Activated naive CD4-positive, alpha-beta T cell treated with anti-CD3 and anti-CD28 coated beads, Interleukin-2, amount 10 ng/mL, durations not matched to agents 7 days and 5 days (primary cell): ENCODE measurements at regions not wholly inside any gene's neighbourhood (a gene's known extent, or its start where the extent isn't known, plus 50 kb on each side); places are given as distances from the start of the nearest gene placed in this dataset.

Experiments used
- CTCF ChIA-PET: fragments of 350-600 bp; sonication (Branson Sonifier 250); formaldehyde crosslinking; loops from one replicate; lab custom pipeline; 2021; ENCODE audit warnings: antibody characterized with exemption; lab: Charles Lee
- DNase-seq: peaks from one replicate; pipeline ENCODE4 v3.0.0-alpha.2; 2020
- H3K27ac Mint-ChIP-seq: one replicate; pipeline ENCODE4 v1.8.0; 2021; ENCODE audit warnings: mild to moderate bottlenecking, moderate library complexity, mixed read lengths
- H3K27me3 Mint-ChIP-seq: one replicate; pipeline ENCODE4 v1.8.0; 2021; ENCODE audit warnings: mild to moderate bottlenecking, mixed read lengths
- H3K36me3 Mint-ChIP-seq: one replicate; pipeline ENCODE4 v1.8.0; 2021; ENCODE audit warnings: mixed read lengths
- H3K4me1 Mint-ChIP-seq: one replicate; pipeline ENCODE4 v1.8.0; 2021; ENCODE audit warnings: mixed read lengths
- H3K4me3 Mint-ChIP-seq: one replicate; pipeline ENCODE4 v1.8.0; 2021; ENCODE audit warnings: mild to moderate bottlenecking, moderate library complexity, mixed read lengths
- H3K9me3 Mint-ChIP-seq: one replicate; pipeline ENCODE4 v1.8.0; 2021; ENCODE audit warnings: mixed read lengths

GRCh38 chr1:172960019-172960418 lies 90.7 kb downstream of the TNFSF18 start:
- CTCF ChIA-PET = no interaction called here
- no peak overlapping the region for H3K4me3 Mint-ChIP-seq
- no peaks in the 10 kb centered on the region for H3K36me3 Mint-ChIP-seq
- H3K9me3 Mint-ChIP-seq = no peaks in the 10 kb centered on the region
- H3K27me3 Mint-ChIP-seq = peaks cover 13% of the 10 kb centered on the region
- DNase-seq = no peak
- H3K27ac Mint-ChIP-seq = no peak overlapping the region
- H3K4me1 Mint-ChIP-seq = no peaks in the 10 kb centered on the region

- no peak for DNase-seq
- Mint-ChIP-seq H3K27ac (no peak overlapping the region), H3K4me1 (no peaks in the 10 kb centered on the region), H3K27me3 (peaks cover 13% of the 10 kb centered on the region), H3K9me3 (no peaks in the 10 kb centered on the region), H3K36me3 (no peaks in the 10 kb centered on the region), H3K4me3 (no peak overlapping the region)
- CTCF ChIA-PET = no interaction called here
These were observed 90.1 kb downstream of the TNFSF18 start for GRCh38 chr1:172960454-172961208.

- Mint-ChIP-seq H3K4me3 (no peak overlapping the region), H3K9me3 (no peaks in the 10 kb centered on the region), H3K36me3 (no peaks in the 10 kb centered on the region), H3K4me1 (peaks cover 5% of the 10 kb centered on the region), H3K27ac (no peak overlapping the region), H3K27me3 (peaks cover 5% of the 10 kb centered on the region)
- CTCF ChIA-PET = no interaction called here
- no peak for DNase-seq
These were observed 85.9 kb downstream of the TNFSF18 start for GRCh38 chr1:172964864-172965263.

- CTCF ChIA-PET = interaction anchor here (1.3 kb wide), 1 partner anchor 222 kb away, joined by 5 read pairs; no protein-coding TSS in a partner anchor
- Mint-ChIP-seq H3K4me1 (peaks cover 5% of the 10 kb centered on the region), H3K9me3 (no peaks in the 10 kb centered on the region), H3K27ac (no peak overlapping the region), H3K36me3 (no peaks in the 10 kb centered on the region), H3K27me3 (peaks cover 2% of the 10 kb centered on the region), H3K4me3 (no peak overlapping the region)
- no peak for DNase-seq
These were observed 83.7 kb downstream of the TNFSF18 start for GRCh38 chr1:172966844-172967540.

- H3K9me3 Mint-ChIP-seq = no peaks in the 10 kb centered on the region
- H3K4me3 Mint-ChIP-seq = no peak overlapping the region
- H3K36me3 Mint-ChIP-seq = no peaks in the 10 kb centered on the region
- H3K27ac Mint-ChIP-seq = no peak overlapping the region
- CTCF ChIA-PET = no interaction called here
- H3K27me3 Mint-ChIP-seq = peaks cover 5% of the 10 kb centered on the region
- no peak for DNase-seq
- peaks cover 5% of the 10 kb centered on the region for H3K4me1 Mint-ChIP-seq
These were observed 82.8 kb downstream of the TNFSF18 start for GRCh38 chr1:172967936-172968335.

- H3K4me3 Mint-ChIP-seq = no peak overlapping the region
- no peaks in the 10 kb centered on the region for H3K9me3 Mint-ChIP-seq
- no peaks in the 10 kb centered on the region for H3K36me3 Mint-ChIP-seq
- no peak for DNase-seq
- H3K27me3 Mint-ChIP-seq = peaks cover 5% of the 10 kb centered on the region
- CTCF ChIA-PET = interaction anchor here (1.5 kb wide), 1 partner anchor 224 kb away, joined by 3 read pairs; no protein-coding TSS in a partner anchor
- H3K27ac Mint-ChIP-seq = no peak overlapping the region
- H3K4me1 Mint-ChIP-seq = peaks cover 5% of the 10 kb centered on the region
These were observed 81.1 kb downstream of the TNFSF18 start for GRCh38 chr1:172969611-172970010.

- CTCF ChIA-PET = interaction anchor here (1.5 kb wide), 1 partner anchor 225 kb away, joined by 3 read pairs; no protein-coding TSS in a partner anchor
- no peak for DNase-seq
- no peak overlapping the region for H3K4me3 Mint-ChIP-seq
- H3K9me3 Mint-ChIP-seq = no peaks in the 10 kb centered on the region
- peaks cover 5% of the 10 kb centered on the region for H3K27me3 Mint-ChIP-seq
- H3K4me1 Mint-ChIP-seq = peaks cover 5% of the 10 kb centered on the region
- H3K36me3 Mint-ChIP-seq = no peaks in the 10 kb centered on the region
- H3K27ac Mint-ChIP-seq = no peak overlapping the region
These were observed 80.6 kb downstream of the TNFSF18 start for GRCh38 chr1:172970186-172970585.

GRCh38 chr1:172971241-172971640 lies 79.5 kb downstream of the TNFSF18 start:
- H3K27ac Mint-ChIP-seq = no peak overlapping the region
- no peak for DNase-seq
- no peaks in the 10 kb centered on the region for H3K36me3 Mint-ChIP-seq
- no peaks in the 10 kb centered on the region for H3K9me3 Mint-ChIP-seq
- no peak overlapping the region for H3K4me3 Mint-ChIP-seq
- CTCF ChIA-PET = interaction anchor here (1.5 kb wide), 1 partner anchor 226 kb away, joined by 3 read pairs; no protein-coding TSS in a partner anchor
- H3K27me3 Mint-ChIP-seq = peaks cover 5% of the 10 kb centered on the region
- peaks cover 5% of the 10 kb centered on the region for H3K4me1 Mint-ChIP-seq

GRCh38 chr1:172972258-172972657 lies 78.5 kb downstream of the TNFSF18 start:
- no peaks in the 10 kb centered on the region for H3K36me3 Mint-ChIP-seq
- H3K4me1 Mint-ChIP-seq = peaks cover 3% of the 10 kb centered on the region
- no peaks in the 10 kb centered on the region for H3K9me3 Mint-ChIP-seq
- CTCF ChIA-PET = no interaction called here
- no peak for DNase-seq
- H3K4me3 Mint-ChIP-seq = no peak overlapping the region
- no peak overlapping the region for H3K27ac Mint-ChIP-seq
- peaks cover 5% of the 10 kb centered on the region for H3K27me3 Mint-ChIP-seq

- CTCF ChIA-PET = no interaction called here
- Mint-ChIP-seq H3K4me3 (no peak overlapping the region), H3K4me1 (no peaks in the 10 kb centered on the region), H3K36me3 (no peaks in the 10 kb centered on the region), H3K9me3 (no peaks in the 10 kb centered on the region), H3K27ac (no peak overlapping the region), H3K27me3 (peaks cover 5% of the 10 kb centered on the region)
- DNase-seq = no peak
These were observed 77.3 kb downstream of the TNFSF18 start for GRCh38 chr1:172973424-172973823.

GRCh38 chr1:172976222-172977041 lies 74.3 kb downstream of the TNFSF18 start:
- Mint-ChIP-seq H3K9me3 (no peaks in the 10 kb centered on the region), H3K4me3 (no peak overlapping the region), H3K4me1 (no peaks in the 10 kb centered on the region), H3K27ac (no peak overlapping the region), H3K36me3 (no peaks in the 10 kb centered on the region), H3K27me3 (peaks cover 5% of the 10 kb centered on the region)
- no peak for DNase-seq
- CTCF ChIA-PET = no interaction called here

GRCh38 chr1:172977296-172978017 lies 73.3 kb downstream of the TNFSF18 start:
- no peaks in the 10 kb centered on the region for H3K27me3 Mint-ChIP-seq
- CTCF ChIA-PET = no interaction called here
- no peaks in the 10 kb centered on the region for H3K9me3 Mint-ChIP-seq
- H3K4me3 Mint-ChIP-seq = no peak overlapping the region
- H3K36me3 Mint-ChIP-seq = no peaks in the 10 kb centered on the region
- no peak overlapping the region for H3K27ac Mint-ChIP-seq
- no peaks in the 10 kb centered on the region for H3K4me1 Mint-ChIP-seq
- no peak for DNase-seq

GRCh38 chr1:172978595-172978994 lies 72.1 kb downstream of the TNFSF18 start:
- CTCF ChIA-PET = no interaction called here
- no peaks in the 10 kb centered on the region for H3K9me3 Mint-ChIP-seq
- H3K27ac Mint-ChIP-seq = no peak overlapping the region
- no peaks in the 10 kb centered on the region for H3K27me3 Mint-ChIP-seq
- no peaks in the 10 kb centered on the region for H3K36me3 Mint-ChIP-seq
- no peak overlapping the region for H3K4me3 Mint-ChIP-seq
- DNase-seq = no peak
- H3K4me1 Mint-ChIP-seq = no peaks in the 10 kb centered on the region

- CTCF ChIA-PET = no interaction called here
These were observed 70.9 kb downstream of the TNFSF18 start for GRCh38 chr1:172979828-172980227.

More at GRCh38 chr1:172979828-172980227, 70.9 kb downstream of the TNFSF18 start:
- no peaks in the 10 kb centered on the region for H3K9me3 Mint-ChIP-seq
- no peak for DNase-seq
- no peak overlapping the region for H3K4me3 Mint-ChIP-seq
- no peaks in the 10 kb centered on the region for H3K36me3 Mint-ChIP-seq
- H3K27me3 Mint-ChIP-seq = no peaks in the 10 kb centered on the region
- no peaks in the 10 kb centered on the region for H3K4me1 Mint-ChIP-seq
- no peak overlapping the region for H3K27ac Mint-ChIP-seq
